ENCODE measurements at regions not wholly inside any gene's neighbourhood (a gene's known extent, or its start where the extent isn't known, plus 50 kb on each side); places are given as distances from the start of the nearest gene placed in this dataset.

DNA sequence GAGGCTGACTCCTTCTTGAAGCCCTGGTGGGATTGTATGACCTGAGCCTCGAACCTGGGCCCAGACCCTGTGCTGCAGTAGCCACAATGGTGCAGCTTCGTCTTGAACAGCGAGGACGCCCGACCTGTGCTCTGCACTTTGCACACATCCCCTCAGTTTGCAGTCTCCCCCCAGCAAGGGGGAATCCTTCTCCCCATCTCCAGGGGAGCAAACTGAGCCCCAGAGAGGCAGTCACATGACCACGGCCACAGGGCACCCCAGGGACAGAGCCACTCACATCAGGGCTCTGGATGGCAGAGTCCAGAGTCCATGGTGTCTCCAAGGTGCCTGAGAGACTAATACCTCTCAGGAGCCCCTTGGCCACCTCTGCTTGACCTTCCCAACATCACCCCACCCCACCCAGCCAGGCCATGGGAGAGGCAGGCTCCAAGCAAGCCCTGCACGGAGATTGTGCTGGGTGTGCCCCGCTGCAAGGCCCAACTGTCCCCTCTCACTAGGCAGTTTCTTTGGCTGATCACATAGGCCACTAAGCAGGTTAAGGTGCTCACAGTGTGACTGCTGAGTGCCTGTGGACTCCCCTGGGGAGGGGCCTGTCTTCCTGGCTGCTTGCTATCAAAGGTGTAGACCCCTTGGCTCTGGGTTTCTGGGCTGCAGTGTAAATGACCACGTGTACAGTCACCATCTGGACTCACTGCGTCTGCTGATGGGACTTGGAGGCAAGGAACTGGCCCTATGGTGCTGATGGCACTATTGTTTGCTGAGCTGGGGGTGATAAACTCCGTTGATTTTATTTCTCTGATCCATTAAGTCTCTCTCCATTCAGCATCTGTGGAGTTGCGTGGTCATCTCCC lies 398.1 kb downstream of the MATN1 start:
- TF ChIP-seq, protein P1, sequence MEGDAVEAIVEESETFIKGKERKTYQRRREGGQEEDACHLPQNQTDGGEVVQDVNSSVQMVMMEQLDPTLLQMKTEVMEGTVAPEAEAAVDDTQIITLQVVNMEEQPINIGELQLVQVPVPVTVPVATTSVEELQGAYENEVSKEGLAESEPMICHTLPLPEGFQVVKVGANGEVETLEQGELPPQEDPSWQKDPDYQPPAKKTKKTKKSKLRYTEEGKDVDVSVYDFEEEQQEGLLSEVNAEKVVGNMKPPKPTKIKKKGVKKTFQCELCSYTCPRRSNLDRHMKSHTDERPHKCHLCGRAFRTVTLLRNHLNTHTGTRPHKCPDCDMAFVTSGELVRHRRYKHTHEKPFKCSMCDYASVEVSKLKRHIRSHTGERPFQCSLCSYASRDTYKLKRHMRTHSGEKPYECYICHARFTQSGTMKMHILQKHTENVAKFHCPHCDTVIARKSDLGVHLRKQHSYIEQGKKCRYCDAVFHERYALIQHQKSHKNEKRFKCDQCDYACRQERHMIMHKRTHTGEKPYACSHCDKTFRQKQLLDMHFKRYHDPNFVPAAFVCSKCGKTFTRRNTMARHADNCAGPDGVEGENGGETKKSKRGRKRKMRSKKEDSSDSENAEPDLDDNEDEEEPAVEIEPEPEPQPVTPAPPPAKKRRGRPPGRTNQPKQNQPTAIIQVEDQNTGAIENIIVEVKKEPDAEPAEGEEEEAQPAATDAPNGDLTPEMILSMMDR (IDR thresholded peaks at IDR 0.05; ENCODE audit: low read length, missing control alignments): no peak
- no peak for DNase-seq (ENCODE audit: low read depth)
- H3K4me3 ChIP-seq (replicated peaks; ENCODE audit: low read depth, low read length): no peak overlapping the region

DNA sequence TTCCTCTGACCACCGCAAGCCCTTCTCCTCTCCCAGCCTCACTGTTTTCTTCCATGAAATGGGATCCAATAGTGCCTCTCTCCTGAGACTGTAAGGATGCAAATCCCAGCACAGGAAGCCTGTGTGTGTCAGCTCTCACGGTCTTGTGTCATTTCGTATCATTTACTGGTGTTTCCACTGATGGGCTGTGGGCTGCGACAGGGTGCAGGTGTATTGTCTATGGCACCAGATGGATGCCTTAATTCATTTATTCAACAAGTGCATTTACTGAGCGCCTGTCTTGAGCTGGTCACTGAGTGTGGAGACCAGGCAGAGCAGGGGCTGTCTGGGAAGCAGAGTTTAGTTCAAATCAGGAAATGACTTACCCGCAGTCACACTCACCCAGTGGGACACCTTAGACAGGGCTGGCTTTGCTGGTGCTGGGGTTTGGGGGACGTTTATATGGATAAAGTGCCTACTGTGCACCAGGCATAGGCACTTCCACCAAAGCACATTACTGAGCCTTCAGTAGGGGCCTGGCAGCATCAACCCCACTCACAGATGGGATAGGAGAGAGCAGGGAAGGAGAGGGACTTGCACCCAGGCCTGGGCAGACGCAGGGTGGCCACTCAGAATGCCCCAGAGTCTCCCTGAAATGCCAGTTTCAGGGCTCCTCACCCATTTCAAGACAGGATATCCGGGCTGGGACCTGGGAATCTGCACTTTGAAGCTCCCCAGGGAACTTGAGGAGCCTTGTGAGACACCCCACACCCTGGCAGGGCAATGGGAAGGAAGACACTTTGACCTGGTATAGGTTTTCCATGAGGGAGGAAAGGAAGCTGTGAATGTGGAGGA lies 398.9 kb downstream of the MATN1 start:
- TF ChIP-seq, protein P1 (IDR thresholded peaks at IDR 0.05; ENCODE audit: low read length, missing control alignments): no peak
- DNase-seq (ENCODE audit: low read depth): no peak
- H3K4me3 ChIP-seq (replicated peaks; ENCODE audit: low read depth, low read length): no peak overlapping the region

DNA sequence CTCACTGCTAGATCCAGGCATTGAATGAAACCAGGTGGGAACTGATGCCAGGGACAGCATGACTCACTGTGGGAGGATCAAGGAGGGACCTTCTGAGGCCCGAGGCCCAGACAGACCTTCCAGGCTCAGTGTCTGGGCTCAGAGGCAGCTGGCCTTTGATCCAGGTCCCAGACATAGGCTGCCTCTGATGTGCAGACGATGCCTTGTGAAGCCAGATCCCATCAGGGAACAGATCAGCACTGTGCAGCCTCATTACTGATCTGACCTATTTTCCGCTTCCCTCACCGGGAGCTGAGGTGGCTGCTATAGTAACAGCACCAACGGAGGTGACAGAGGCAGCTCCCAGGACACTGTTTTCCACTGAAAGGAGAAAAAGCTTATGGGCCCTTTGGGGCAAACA lies 399.5 kb downstream of the MATN1 start:
- TF ChIP-seq, protein P1 (IDR thresholded peaks at IDR 0.05; ENCODE audit: low read length, missing control alignments): no peak
- no peak overlapping the region for H3K4me3 ChIP-seq (replicated peaks; ENCODE audit: low read depth, low read length)
- no peak for DNase-seq (ENCODE audit: low read depth)

GRCh38 chr1:30323352-30323751 lies 400.0 kb downstream of the MATN1 start:
- no peak for DNase-seq (ENCODE audit: low read depth)
- no peak overlapping the region for H3K4me3 ChIP-seq (replicated peaks; ENCODE audit: low read depth, low read length)
- TF ChIP-seq, protein P1 (IDR thresholded peaks at IDR 0.05; ENCODE audit: low read length, missing control alignments): no peak

- TF ChIP-seq, protein P1 (IDR thresholded peaks at IDR 0.05; ENCODE audit: low read length, missing control alignments): no peak
- DNase-seq (ENCODE audit: low read depth): no peak
- H3K4me3 ChIP-seq (replicated peaks; ENCODE audit: low read depth, low read length): no peak overlapping the region
Measured at GRCh38 chr1:30322859-30323257, 400.5 kb downstream of the MATN1 start.

GRCh38 chr1:30321996-30322858 lies 401.2 kb downstream of the MATN1 start:
- DNase-seq (ENCODE audit: low read depth): no peak
- TF ChIP-seq, protein P1 (IDR thresholded peaks at IDR 0.05; ENCODE audit: low read length, missing control alignments): no peak
- H3K4me3 ChIP-seq (replicated peaks; ENCODE audit: low read depth, low read length): no peak overlapping the region

All from fibroblast of pulmonary artery (primary cell).